B cell (primary cell): ENCODE measurements at regions not wholly inside any gene's neighbourhood (a gene's known extent, or its start where the extent isn't known, plus 50 kb on each side); places are given as distances from the start of the nearest gene placed in this dataset.

ENCODE experiments used
- ATAC-seq: fragments of 200-7000 bp; cut with Tn5 transposase; one replicate; pipeline ENCODE4 v1.10.0; 2021; ENCODE audit warnings: low read depth, mild to moderate bottlenecking, moderate number of reproducible peaks, moderate library complexity
- CTCF ChIA-PET: fragments of 350-600 bp; sonication (Branson Sonifier 250); formaldehyde crosslinking; loops from one replicate; lab custom pipeline; 2021; ENCODE audit warnings: antibody characterized with exemption, inconsistent platforms; lab: Charles Lee
- POLR2A ChIA-PET: fragments of 350-600 bp; sonication (Branson Sonifier 250); formaldehyde crosslinking; loops from one replicate; lab custom pipeline; 2021; ENCODE audit warnings: antibody characterized with exemption; lab: Charles Lee
- DNase-seq: peaks from one replicate; pipeline ENCODE4 v3.0.0; 2013
- H2AFZ ChIP-seq: 2 replicates; pipeline ENCODE4 v1.6.1; 2012; ENCODE audit warnings: mild to moderate bottlenecking, low read depth, low read length; ENCODE audit not compliant: insufficient read depth, poor library complexity, severe bottlenecking
- H3K27ac ChIP-seq, 2 donors: 1 replicate in 1 of 2; 2 replicates in 1 of 2; pipeline ENCODE4 v1.5.1; 2012 to 2013; ENCODE audit warnings: low read length in 2 of 2, mild to moderate bottlenecking in 2 of 2, moderate library complexity in 1 of 2
- H3K27me3 ChIP-seq, 4 experiments: fragments of 200-600 bp in 1 of 4; sonication (generic) in 1 of 4; replicated peaks in 1 of 4; 1 replicate in 2 of 4; 2 replicates in 2 of 4; pipeline versions ENCODE4 v1.6.1 to v1.7.0; 2013 to 2016; ENCODE audit warnings: low read length in 3 of 4, mild to moderate bottlenecking in 2 of 4, mixed read lengths in 1 of 4, moderate library complexity in 1 of 4; ENCODE audit not compliant: insufficient read depth in 4 of 4, control insufficient read depth in 3 of 4; ENCODE audit errors: control extremely low read depth in 1 of 4
- H3K36me3 ChIP-seq, 2 experiments: replicated peaks in 1 of 2; 1 replicate in 1 of 2; 2 replicates in 1 of 2; pipeline versions ENCODE4 v1.6.1 to v1.7.1; 2013; ENCODE audit warnings: low read length in 1 of 2; ENCODE audit not compliant: insufficient read depth in 2 of 2, control insufficient read depth in 1 of 2; ENCODE audit errors: control extremely low read depth in 1 of 2, extremely low read depth in 1 of 2
- H3K4me1 ChIP-seq, 2 donors: fragments of 200-600 bp in 1 of 2; sonication (generic) in 1 of 2; 1 replicate in 1 of 2; 2 replicates in 1 of 2; pipeline versions ENCODE4 v1.5.1 to v1.6.1; 2013 to 2017; ENCODE audit warnings: low read length in 2 of 2; ENCODE audit not compliant: control insufficient read depth in 2 of 2, insufficient read depth in 2 of 2
- H3K4me2 ChIP-seq: replicated peaks from 2 replicates; pipeline ENCODE3; 2012; ENCODE audit warnings: mild to moderate bottlenecking, low read depth, low read length; ENCODE audit not compliant: poor library complexity, severe bottlenecking
- H3K4me3 ChIP-seq, 5 experiments: fragments of 200-600 bp in 1 of 5; sonication (generic) in 1 of 5; 1 replicate in 3 of 5; 2 replicates in 2 of 5; pipeline versions ENCODE4 v1.5.1 to v1.7.0; 2011 to 2016; ENCODE audit warnings: low read length in 4 of 5, mild to moderate bottlenecking in 4 of 5, low read depth in 2 of 5, control low read depth in 1 of 5, moderate library complexity in 1 of 5; ENCODE audit not compliant: insufficient read depth in 1 of 5; ENCODE audit errors: control extremely low read depth in 1 of 5, extremely low read depth in 1 of 5
- H3K79me2 ChIP-seq: fragments of 200-600 bp; sonication (generic); one replicate; pipeline ENCODE4 v1.6.0; 2016; ENCODE audit warnings: low read length; ENCODE audit not compliant: control insufficient read depth, insufficient read depth
- H3K9ac ChIP-seq: fragments of 200-600 bp; sonication (generic); 2 replicates; pipeline ENCODE4 v1.6.1; 2017; ENCODE audit warnings: mild to moderate bottlenecking, low read length, moderate library complexity
- H3K9me3 ChIP-seq, 3 donors: one replicate each; pipeline versions ENCODE4 v1.6.1 to v1.7.1; 2013; ENCODE audit warnings: low read length in 2 of 3; ENCODE audit not compliant: control insufficient read depth in 2 of 3, insufficient read depth in 1 of 3; ENCODE audit errors: control extremely low read depth in 1 of 3
- H4K20me1 ChIP-seq: 2 replicates; pipeline ENCODE4 v1.6.0; 2012; ENCODE audit warnings: mild to moderate bottlenecking, low read length; ENCODE audit not compliant: insufficient read depth, control insufficient read depth, poor library complexity, severe bottlenecking
- H3K27ac Mint-ChIP-seq: one replicate; pipeline ENCODE4 v1.8.0; 2021; ENCODE audit warnings: mixed read lengths
- H3K27me3 Mint-ChIP-seq: one replicate; pipeline ENCODE4 v1.8.0; 2021; ENCODE audit warnings: mixed read lengths
- H3K4me1 Mint-ChIP-seq: one replicate; pipeline ENCODE4 v1.8.0; 2021; ENCODE audit warnings: mixed read lengths
- H3K4me3 Mint-ChIP-seq: one replicate; pipeline ENCODE4 v1.8.0; 2021; ENCODE audit warnings: mixed read lengths
- H3K9me3 Mint-ChIP-seq: one replicate; pipeline ENCODE4 v1.8.0; 2022; ENCODE audit warnings: mixed read lengths; ENCODE audit not compliant: insufficient read depth
- EZH2 ChIP-seq: IDR thresholded peaks from 2 replicates; pipeline ENCODE4 v1.6.1; 2012; ENCODE audit warnings: borderline replicate concordance, low read depth, mild to moderate bottlenecking, moderate library complexity, low read length; ENCODE audit not compliant: insufficient read depth, poor library complexity, severe bottlenecking
- WGBS: methylation state at CpG from one replicate; pipeline ENCODE4 v1.1.5; 2013; ENCODE audit warnings: missing lambda C conversion rate; ENCODE audit not compliant: insufficient coverage; 5-methylcytosine and 5-hydroxymethylcytosine counted together
- intact Hi-C: fragments of 100-400 bp; cut with micrococcal nuclease; formaldehyde crosslinking; loops from one replicate; pipeline ENCODE4 v1.10.0; 2022
- TF ChIP-seq, protein P1 (sequence below): fragments of 200-600 bp; IDR thresholded peaks from one replicate; pipeline ENCODE4 v1.8.0; 2022; ENCODE audit warnings: antibody characterized with exemption, mild to moderate bottlenecking

DNA sequence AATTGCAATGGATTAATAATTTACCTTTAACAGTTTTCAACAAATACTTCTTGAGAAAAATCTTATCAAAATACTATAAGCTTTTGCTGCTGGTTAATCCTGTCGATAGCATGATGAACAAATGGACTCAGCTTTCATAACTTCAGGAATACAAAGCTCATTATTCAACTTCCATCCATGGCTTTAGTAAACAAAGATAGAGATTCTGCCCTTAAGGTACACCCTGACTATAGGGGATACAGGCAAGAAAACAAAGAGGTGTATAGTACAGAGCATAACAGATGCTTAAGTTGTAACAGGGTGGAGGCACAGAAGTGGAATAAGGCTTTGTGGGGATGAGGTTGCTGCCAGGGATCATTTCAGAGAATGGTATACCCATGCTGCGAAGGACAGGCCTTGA lies 57.0 kb upstream of the FOXN2 start:
- no peaks in the 10 kb centered on the region for H3K27me3 ChIP-seq
- H3K4me1 ChIP-seq, result peaks cover 17 to 19% of the 10 kb centered on the region in 2 donors
- H3K4me3 Mint-ChIP-seq, result no peak overlapping the region
- no peak overlapping the region for H3K27ac Mint-ChIP-seq
- CTCF ChIA-PET, result no interaction called here
- WGBS, result 100% methylated on average over 1 of the region's 2 CpGs
- DNase-seq, result no peak
- intact Hi-C loops, result no loop called here
- H3K9me3 ChIP-seq, result peaks cover 0 to 2% (median 0%) of the 10 kb centered on the region in 3 donors
- no peak for ATAC-seq
- no peak overlapping the region for H3K9ac ChIP-seq
- H3K27ac ChIP-seq, result no peak overlapping the region
- no peaks in the 10 kb centered on the region for H3K79me2 ChIP-seq
- H3K4me2 ChIP-seq, result no peak overlapping the region
- H4K20me1 ChIP-seq, result no peaks in the 10 kb centered on the region
- no peaks in the 10 kb centered on the region for H3K36me3 ChIP-seq
- POLR2A ChIA-PET, result no interaction called here
- H2AFZ ChIP-seq, result no peak overlapping the region
- H3K27me3 Mint-ChIP-seq, result no peaks in the 10 kb centered on the region
- TF ChIP-seq, protein P1, sequence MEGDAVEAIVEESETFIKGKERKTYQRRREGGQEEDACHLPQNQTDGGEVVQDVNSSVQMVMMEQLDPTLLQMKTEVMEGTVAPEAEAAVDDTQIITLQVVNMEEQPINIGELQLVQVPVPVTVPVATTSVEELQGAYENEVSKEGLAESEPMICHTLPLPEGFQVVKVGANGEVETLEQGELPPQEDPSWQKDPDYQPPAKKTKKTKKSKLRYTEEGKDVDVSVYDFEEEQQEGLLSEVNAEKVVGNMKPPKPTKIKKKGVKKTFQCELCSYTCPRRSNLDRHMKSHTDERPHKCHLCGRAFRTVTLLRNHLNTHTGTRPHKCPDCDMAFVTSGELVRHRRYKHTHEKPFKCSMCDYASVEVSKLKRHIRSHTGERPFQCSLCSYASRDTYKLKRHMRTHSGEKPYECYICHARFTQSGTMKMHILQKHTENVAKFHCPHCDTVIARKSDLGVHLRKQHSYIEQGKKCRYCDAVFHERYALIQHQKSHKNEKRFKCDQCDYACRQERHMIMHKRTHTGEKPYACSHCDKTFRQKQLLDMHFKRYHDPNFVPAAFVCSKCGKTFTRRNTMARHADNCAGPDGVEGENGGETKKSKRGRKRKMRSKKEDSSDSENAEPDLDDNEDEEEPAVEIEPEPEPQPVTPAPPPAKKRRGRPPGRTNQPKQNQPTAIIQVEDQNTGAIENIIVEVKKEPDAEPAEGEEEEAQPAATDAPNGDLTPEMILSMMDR, result no peak
- no peak for TF ChIP-seq EZH2
- H3K9me3 Mint-ChIP-seq, result no peaks in the 10 kb centered on the region
- H3K4me1 Mint-ChIP-seq, result no peaks in the 10 kb centered on the region
- no peak overlapping the region for H3K4me3 ChIP-seq

DNA sequence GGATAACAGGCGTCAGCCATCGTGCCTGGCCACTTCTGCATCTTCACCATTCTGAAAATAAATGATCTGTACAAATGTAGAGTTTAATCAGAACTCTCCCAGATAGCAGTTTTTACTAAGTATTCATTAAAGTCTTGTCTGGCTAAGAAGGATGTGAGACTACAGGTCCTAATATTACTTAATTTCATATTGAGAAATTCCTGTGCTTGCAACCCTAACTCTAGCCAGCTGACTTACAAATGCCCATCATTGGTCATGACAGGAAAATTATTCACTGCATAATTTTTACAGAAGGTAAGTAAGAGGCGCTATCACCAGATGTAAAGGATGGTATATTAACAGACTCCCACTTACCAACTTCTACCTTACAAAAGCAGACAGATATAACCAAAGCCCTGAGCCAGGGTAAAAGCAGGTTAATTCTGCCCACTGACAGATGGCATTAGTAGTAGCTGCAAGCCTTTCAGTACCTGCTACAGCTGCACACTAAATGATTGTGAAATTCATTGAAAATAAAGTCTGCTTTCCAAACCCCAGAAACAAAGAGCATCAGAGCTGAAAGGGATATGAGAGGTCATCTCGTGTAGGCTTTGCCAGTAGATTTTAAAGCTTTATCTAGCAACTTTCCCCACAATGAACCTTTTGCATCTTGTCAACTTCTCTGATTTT lies 55.9 kb upstream of the FOXN2 start:
- Histone ChIP-seq H2AFZ (no peak overlapping the region), H3K4me2 (no peak overlapping the region), H3K27ac (no peak overlapping the region), H4K20me1 (no peaks in the 10 kb centered on the region), H3K9ac (no peak overlapping the region), H3K9me3 (peaks cover 0 to 2% (median 0%) of the 10 kb centered on the region in 3 donors), H3K79me2 (no peaks in the 10 kb centered on the region), H3K4me3 (no peak overlapping the region), H3K36me3 (no peaks in the 10 kb centered on the region), H3K4me1 (peaks cover 7 to 8% of the 10 kb centered on the region in 2 donors), H3K27me3 (no peaks in the 10 kb centered on the region)
- ChIA-PET CTCF (no interaction called here), POLR2A (no interaction called here)
- intact Hi-C loops, result no loop called here
- Mint-ChIP-seq H3K4me3 (no peak overlapping the region), H3K9me3 (no peaks in the 10 kb centered on the region), H3K27me3 (no peaks in the 10 kb centered on the region), H3K27ac (no peak overlapping the region), H3K4me1 (no peaks in the 10 kb centered on the region)
- DNase-seq (no peak), ATAC-seq (no peak)
- no peak for TF ChIP-seq EZH2
- TF ChIP-seq, protein P1, result no peak
- no CpG with 5 or more reads among the region's 4 CpGs for WGBS
